Mammary epithelial cell (primary cell): ENCODE measurements at regions not wholly inside any gene's neighbourhood (a gene's known extent, or its start where the extent isn't known, plus 50 kb on each side); places are given as distances from the start of the nearest gene placed in this dataset.

ENCODE experiments used
- CTCF ChIP-seq, 2 donors: IDR thresholded peaks in 1 of 2; conservative IDR thresholded peaks in 1 of 2; 2 replicates each; pipeline ENCODE4 v1.5.1; 2011 to 2012; ENCODE audit warnings: inconsistent platforms in 2 of 2, low read length in 2 of 2, mild to moderate bottlenecking in 2 of 2, control low read depth in 1 of 2, low read depth in 1 of 2; ENCODE audit not compliant: insufficient read depth in 1 of 2; ENCODE audit errors: extremely low read depth in 1 of 2
- EZH2 ChIP-seq: IDR thresholded peaks from 2 replicates; pipeline ENCODE4 v1.6.1; 2012; ENCODE audit warnings: low read length, inconsistent platforms, borderline replicate concordance

DNA sequence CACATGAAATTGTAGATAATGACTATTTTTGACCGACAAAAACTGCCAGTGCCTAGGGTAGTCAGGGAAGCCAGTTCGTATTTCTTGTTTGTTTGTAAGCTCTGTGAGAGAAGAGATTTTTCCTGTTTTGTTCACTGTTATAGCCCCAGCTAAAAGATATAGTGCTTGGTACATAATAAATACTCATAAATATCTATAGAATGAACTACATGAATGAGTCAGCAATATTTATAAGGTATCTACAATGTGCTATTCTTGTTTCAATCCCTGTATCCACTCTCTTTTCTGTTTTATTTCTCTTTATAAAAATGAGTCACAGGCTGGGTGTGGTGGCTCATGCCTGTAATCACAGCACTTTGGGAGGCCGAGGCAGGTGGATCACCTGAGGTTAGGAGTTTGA is 275.6 kb upstream of the FANCL start:
- no peak for TF ChIP-seq CTCF (conservative IDR thresholded peaks at IDR 0.05 in 1 of 2, IDR thresholded peaks at IDR 0.05 in 1 of 2; ENCODE audit: extremely low read depth in 1 of 2, insufficient read depth in 1 of 2, low read depth in 1 of 2, low read length in 2 of 2)
- no peak for TF ChIP-seq EZH2
